Uterus (tissue), 2 donors: ENCODE measurements at regions not wholly inside any gene's neighbourhood (a gene's known extent, or its start where the extent isn't known, plus 50 kb on each side); places are given as distances from the start of the nearest gene placed in this dataset.

Experiments used
- POLR2A ChIP-seq, 2 donors: fragments of 450-650 bp; IDR thresholded peaks; one replicate each; pipeline ENCODE4 v1.6.1; 2016; ENCODE audit warnings: antibody characterized with exemption in 2 of 2, mild to moderate bottlenecking in 1 of 2, moderate library complexity in 1 of 2
- TF ChIP-seq, protein P1 (sequence below), 4 experiments: fragments of 200-600 bp in 2 of 4; fragments of 450-650 bp in 2 of 4; sonication (generic) in 2 of 4; IDR thresholded peaks; one replicate each; pipeline ENCODE4 v1.5.1; 2016 to 2019; ENCODE audit warnings: antibody characterized with exemption in 4 of 4, mild to moderate bottlenecking in 2 of 4, moderate library complexity in 1 of 4

DNA sequence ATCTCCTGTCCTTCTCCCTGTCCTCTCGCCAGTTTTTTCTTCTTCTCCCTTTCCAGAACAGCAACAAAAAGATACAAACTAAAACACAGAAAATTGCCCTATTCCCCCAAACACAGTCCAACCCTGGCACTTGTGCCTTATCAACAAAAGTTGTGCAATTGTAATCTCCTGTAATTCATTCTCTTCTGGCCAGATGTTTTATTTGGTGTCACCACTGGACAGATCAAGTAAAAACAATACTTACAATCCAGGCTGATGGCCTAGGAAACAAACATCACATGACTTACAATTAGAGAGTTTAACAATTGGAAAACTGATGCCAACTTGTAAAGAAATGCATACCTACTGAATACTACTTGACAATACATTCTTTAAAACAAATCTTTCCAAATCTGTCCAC is 231.6 kb downstream of the ETV1 start:
- TF ChIP-seq, protein P1, sequence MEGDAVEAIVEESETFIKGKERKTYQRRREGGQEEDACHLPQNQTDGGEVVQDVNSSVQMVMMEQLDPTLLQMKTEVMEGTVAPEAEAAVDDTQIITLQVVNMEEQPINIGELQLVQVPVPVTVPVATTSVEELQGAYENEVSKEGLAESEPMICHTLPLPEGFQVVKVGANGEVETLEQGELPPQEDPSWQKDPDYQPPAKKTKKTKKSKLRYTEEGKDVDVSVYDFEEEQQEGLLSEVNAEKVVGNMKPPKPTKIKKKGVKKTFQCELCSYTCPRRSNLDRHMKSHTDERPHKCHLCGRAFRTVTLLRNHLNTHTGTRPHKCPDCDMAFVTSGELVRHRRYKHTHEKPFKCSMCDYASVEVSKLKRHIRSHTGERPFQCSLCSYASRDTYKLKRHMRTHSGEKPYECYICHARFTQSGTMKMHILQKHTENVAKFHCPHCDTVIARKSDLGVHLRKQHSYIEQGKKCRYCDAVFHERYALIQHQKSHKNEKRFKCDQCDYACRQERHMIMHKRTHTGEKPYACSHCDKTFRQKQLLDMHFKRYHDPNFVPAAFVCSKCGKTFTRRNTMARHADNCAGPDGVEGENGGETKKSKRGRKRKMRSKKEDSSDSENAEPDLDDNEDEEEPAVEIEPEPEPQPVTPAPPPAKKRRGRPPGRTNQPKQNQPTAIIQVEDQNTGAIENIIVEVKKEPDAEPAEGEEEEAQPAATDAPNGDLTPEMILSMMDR (IDR thresholded peaks at IDR 0.05), result no peak
- TF ChIP-seq POLR2A (IDR thresholded peaks at IDR 0.05), result no peak
